Gastroesophageal sphincter (tissue), 4 donors: ENCODE measurements at regions not wholly inside any gene's neighbourhood (a gene's known extent, or its start where the extent isn't known, plus 50 kb on each side); places are given as distances from the start of the nearest gene placed in this dataset.

Experiments
- ATAC-seq: fragments of 150-250 bp; one replicate; pipeline ENCODE4 v1.9.1; 2016; ENCODE audit warnings: mild to moderate bottlenecking, moderate library complexity
- H3K27ac ChIP-seq, 4 donors: fragments of 200-600 bp; sonication (generic) in 3 of 4; 1 replicate in 3 of 4; 2 replicates in 1 of 4; pipeline ENCODE4 v1.5.1; 2016 to 2019
- H3K27me3 ChIP-seq: fragments of 200-600 bp; sonication (generic); one replicate; pipeline ENCODE4 v1.5.1; 2019
- H3K36me3 ChIP-seq, 2 donors: fragments of 200-600 bp; sonication (generic); one replicate each; pipeline ENCODE4 v1.5.1; 2019; ENCODE audit warnings: control low read depth in 1 of 2
- H3K4me1 ChIP-seq, 3 donors: fragments of 200-600 bp; sonication (generic); 1 replicate in 2 of 3; 2 replicates in 1 of 3; pipeline ENCODE4 v1.5.1; 2016 to 2019; ENCODE audit warnings: control low read depth in 2 of 3
- H3K4me3 ChIP-seq, 2 donors: fragments of 200-600 bp; sonication (generic); one replicate each; pipeline ENCODE4 v1.5.1; 2019; ENCODE audit warnings: mild to moderate bottlenecking in 1 of 2, moderate library complexity in 1 of 2
- H3K9me3 ChIP-seq, 3 donors: fragments of 200-600 bp; sonication (generic); one replicate each; pipeline ENCODE4 v1.5.1; 2017 to 2019; ENCODE audit warnings: control low read depth in 2 of 3
- EP300 ChIP-seq: sonication (generic); formaldehyde crosslinking; IDR thresholded peaks from one replicate; pipeline ENCODE4 v1.6.1; 2017; ENCODE audit warnings: antibody characterized with exemption, mild to moderate bottlenecking
- POLR2A ChIP-seq, 2 donors: fragments of 450-650 bp; IDR thresholded peaks; one replicate each; pipeline ENCODE4 v1.6.1; 2017; ENCODE audit warnings: antibody characterized with exemption in 2 of 2, mild to moderate bottlenecking in 2 of 2, moderate library complexity in 1 of 2
- POLR2AphosphoS5 ChIP-seq: sonication (generic); formaldehyde crosslinking; IDR thresholded peaks from one replicate; pipeline ENCODE4 v1.6.1; 2017; ENCODE audit warnings: antibody characterized with exemption
- WGBS, 2 donors: methylation state at CpG; one replicate each; pipeline ENCODE4 v1.1.5; 2018; ENCODE audit warnings: low coverage in 1 of 2; 5-methylcytosine and 5-hydroxymethylcytosine counted together
- TF ChIP-seq, protein P1 (sequence below), 4 experiments: fragments of 200-600 bp in 2 of 4; fragments of 450-650 bp in 2 of 4; sonication (generic) in 1 of 4; IDR thresholded peaks; one replicate each; pipeline ENCODE4 v1.5.1; 2017 to 2019; ENCODE audit warnings: antibody characterized with exemption in 4 of 4, mild to moderate bottlenecking in 2 of 4, moderate library complexity in 2 of 4

- ATAC-seq: no peak
- TF ChIP-seq, protein P1, sequence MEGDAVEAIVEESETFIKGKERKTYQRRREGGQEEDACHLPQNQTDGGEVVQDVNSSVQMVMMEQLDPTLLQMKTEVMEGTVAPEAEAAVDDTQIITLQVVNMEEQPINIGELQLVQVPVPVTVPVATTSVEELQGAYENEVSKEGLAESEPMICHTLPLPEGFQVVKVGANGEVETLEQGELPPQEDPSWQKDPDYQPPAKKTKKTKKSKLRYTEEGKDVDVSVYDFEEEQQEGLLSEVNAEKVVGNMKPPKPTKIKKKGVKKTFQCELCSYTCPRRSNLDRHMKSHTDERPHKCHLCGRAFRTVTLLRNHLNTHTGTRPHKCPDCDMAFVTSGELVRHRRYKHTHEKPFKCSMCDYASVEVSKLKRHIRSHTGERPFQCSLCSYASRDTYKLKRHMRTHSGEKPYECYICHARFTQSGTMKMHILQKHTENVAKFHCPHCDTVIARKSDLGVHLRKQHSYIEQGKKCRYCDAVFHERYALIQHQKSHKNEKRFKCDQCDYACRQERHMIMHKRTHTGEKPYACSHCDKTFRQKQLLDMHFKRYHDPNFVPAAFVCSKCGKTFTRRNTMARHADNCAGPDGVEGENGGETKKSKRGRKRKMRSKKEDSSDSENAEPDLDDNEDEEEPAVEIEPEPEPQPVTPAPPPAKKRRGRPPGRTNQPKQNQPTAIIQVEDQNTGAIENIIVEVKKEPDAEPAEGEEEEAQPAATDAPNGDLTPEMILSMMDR (IDR thresholded peaks at IDR 0.05): no peak
- TF ChIP-seq EP300 (no peak), POLR2A (IDR thresholded peaks at IDR 0.05) (no peak), POLR2AphosphoS5 (no peak)
- H3K4me3 ChIP-seq: no peak overlapping the region
Measured at GRCh38 chr19:27909185-27909840, 1303.6 kb downstream of the UQCRFS1 start.

DNA sequence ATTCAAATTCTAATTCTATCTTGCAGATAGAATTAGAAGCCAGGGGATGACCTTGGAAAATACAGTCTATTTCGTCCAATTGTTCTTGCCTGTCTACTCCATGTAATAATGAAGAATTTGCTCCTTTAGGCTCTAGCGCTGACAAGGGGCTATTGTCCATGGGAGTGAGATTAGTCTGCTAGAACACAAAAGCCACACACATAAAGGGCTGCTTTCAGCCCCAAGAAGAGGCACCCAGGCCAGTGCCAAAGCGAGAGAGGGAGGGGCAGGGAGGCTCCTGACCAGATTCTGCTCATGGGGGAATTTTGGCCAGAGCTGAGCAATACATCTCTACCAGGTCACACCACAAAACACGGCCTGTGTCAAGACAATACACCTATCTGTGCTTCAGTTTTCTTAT, 1306.9 kb downstream of the UQCRFS1 start:
- ATAC-seq: no peak
- WGBS, 2 donors: 59 to 79% methylated on average over 3 of the region's 4 CpGs
- Histone ChIP-seq H3K4me1 (no peaks in the 10 kb centered on the region), H3K27ac (no peak overlapping the region), H3K27me3 (no peaks in the 10 kb centered on the region), H3K9me3 (peaks cover 0 to 10% (median 0%) of the 10 kb centered on the region in 3 donors), H3K4me3 (no peak overlapping the region), H3K36me3 (no peaks in the 10 kb centered on the region)
- no peak for TF ChIP-seq POLR2A (IDR thresholded peaks at IDR 0.05)
- TF ChIP-seq, protein P1 (IDR thresholded peaks at IDR 0.05): no peak
- TF ChIP-seq EP300: no peak
- no peak for TF ChIP-seq POLR2AphosphoS5

More at GRCh38 chr19:27909185-27909840, 1303.6 kb downstream of the UQCRFS1 start:
- Histone ChIP-seq H3K9me3 (peaks cover 0 to 10% (median 0%) of the 10 kb centered on the region in 3 donors), H3K4me1 (no peaks in the 10 kb centered on the region), H3K27me3 (no peaks in the 10 kb centered on the region), H3K36me3 (no peaks in the 10 kb centered on the region), H3K27ac (no peak overlapping the region)
- 93% methylated on average over 5 of the region's 40 CpGs; no CpG with 5 or more reads in 1 of the 2 donors for WGBS, 2 donors

DNA sequence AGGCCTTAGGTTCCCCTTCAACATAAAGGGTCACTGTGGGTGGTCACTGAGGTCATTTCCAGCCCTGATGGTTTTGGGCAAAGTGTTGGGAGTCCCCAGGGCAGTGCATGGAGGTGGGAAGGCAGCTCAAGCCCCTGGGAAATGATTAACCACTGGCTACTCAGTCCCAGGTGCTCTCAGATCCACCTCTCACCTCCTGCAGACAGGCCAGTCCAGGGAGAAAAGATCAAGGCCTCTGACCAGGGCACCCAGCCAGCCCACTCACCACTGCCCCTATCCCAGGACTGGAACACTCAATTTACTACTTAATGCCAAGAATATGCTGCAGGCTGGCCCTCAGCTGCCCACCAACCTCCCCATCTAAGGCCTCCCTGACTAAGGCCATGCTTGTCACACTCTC, 1307.9 kb downstream of the UQCRFS1 start:
- no peaks in the 10 kb centered on the region for H3K27me3 ChIP-seq
- H3K4me3 ChIP-seq: no peak overlapping the region
- peaks cover 0 to 9% (median 0%) of the 10 kb centered on the region in 3 donors for H3K9me3 ChIP-seq
- no peaks in the 10 kb centered on the region for H3K4me1 ChIP-seq
- H3K27ac ChIP-seq: no peak overlapping the region
- H3K36me3 ChIP-seq: no peaks in the 10 kb centered on the region
- no peak for TF ChIP-seq POLR2A (IDR thresholded peaks at IDR 0.05)
- TF ChIP-seq POLR2AphosphoS5: no peak
- TF ChIP-seq, protein P1 (IDR thresholded peaks at IDR 0.05): no peak
- no peak for TF ChIP-seq EP300
- no peak for ATAC-seq

GRCh38 chr19:27901078-27901477, 1311.9 kb downstream of the UQCRFS1 start:
- no peaks in the 10 kb centered on the region for H3K4me1 ChIP-seq
- H3K27me3 ChIP-seq: no peaks in the 10 kb centered on the region
- TF ChIP-seq, protein P1 (IDR thresholded peaks at IDR 0.05): no peak
- TF ChIP-seq EP300 (no peak), POLR2AphosphoS5 (no peak), POLR2A (IDR thresholded peaks at IDR 0.05) (no peak)
- WGBS, 2 donors: 83 to 86% methylated on average over 3 of the region's 3 CpGs
- H3K27ac ChIP-seq: no peak overlapping the region
- no peak overlapping the region for H3K4me3 ChIP-seq
- no peaks in the 10 kb centered on the region for H3K9me3 ChIP-seq
- no peaks in the 10 kb centered on the region for H3K36me3 ChIP-seq
- ATAC-seq: no peak

GRCh38 chr19:27896091-27896490, 1316.9 kb downstream of the UQCRFS1 start:
- H3K36me3 ChIP-seq: no peaks in the 10 kb centered on the region
- TF ChIP-seq POLR2A (IDR thresholded peaks at IDR 0.05) (no peak), EP300 (no peak), POLR2AphosphoS5 (no peak)
- TF ChIP-seq, protein P1 (IDR thresholded peaks at IDR 0.05): no peak
- H3K4me1 ChIP-seq: no peaks in the 10 kb centered on the region
- no peak for ATAC-seq
- WGBS, 2 donors: 60% methylated on average over 1 of the region's 1 CpG; no CpG with 5 or more reads in 1 of the 2 donors
- H3K27me3 ChIP-seq: no peaks in the 10 kb centered on the region
- H3K9me3 ChIP-seq: no peaks in the 10 kb centered on the region
- H3K4me3 ChIP-seq: no peak overlapping the region
- no peak overlapping the region for H3K27ac ChIP-seq
